GM12872 (cell line): ENCODE measurements at regions not wholly inside any gene's neighbourhood (a gene's known extent, or its start where the extent isn't known, plus 50 kb on each side); places are given as distances from the start of the nearest gene placed in this dataset.

ENCODE experiments used
- TF ChIP-seq, protein P1 (sequence below): IDR thresholded peaks from 3 replicates; pipeline ENCODE4 v1.5.1; 2011; ENCODE audit warnings: low read depth, mild to moderate bottlenecking, low read length, moderate library complexity; ENCODE audit not compliant: insufficient read depth

DNA sequence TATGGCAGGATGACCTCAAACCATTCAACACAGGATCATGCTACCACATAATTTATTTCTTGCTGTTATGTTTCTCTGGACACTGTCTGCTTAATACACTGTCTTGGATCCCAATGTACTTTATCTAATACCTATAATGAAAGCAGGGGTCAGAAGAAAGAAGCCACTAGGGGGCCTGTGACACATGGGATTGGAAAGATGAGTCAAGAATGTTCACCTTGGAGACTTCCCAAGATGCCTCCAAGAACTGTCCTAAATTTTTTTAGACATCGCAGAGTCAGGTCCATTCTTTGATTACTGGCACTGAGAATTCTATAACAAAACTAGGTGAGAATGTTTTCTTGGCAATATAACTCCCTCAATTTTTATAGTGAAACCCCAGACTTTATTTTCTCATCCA is 305.8 kb upstream of the SMARCA2 start:
- TF ChIP-seq, protein P1, sequence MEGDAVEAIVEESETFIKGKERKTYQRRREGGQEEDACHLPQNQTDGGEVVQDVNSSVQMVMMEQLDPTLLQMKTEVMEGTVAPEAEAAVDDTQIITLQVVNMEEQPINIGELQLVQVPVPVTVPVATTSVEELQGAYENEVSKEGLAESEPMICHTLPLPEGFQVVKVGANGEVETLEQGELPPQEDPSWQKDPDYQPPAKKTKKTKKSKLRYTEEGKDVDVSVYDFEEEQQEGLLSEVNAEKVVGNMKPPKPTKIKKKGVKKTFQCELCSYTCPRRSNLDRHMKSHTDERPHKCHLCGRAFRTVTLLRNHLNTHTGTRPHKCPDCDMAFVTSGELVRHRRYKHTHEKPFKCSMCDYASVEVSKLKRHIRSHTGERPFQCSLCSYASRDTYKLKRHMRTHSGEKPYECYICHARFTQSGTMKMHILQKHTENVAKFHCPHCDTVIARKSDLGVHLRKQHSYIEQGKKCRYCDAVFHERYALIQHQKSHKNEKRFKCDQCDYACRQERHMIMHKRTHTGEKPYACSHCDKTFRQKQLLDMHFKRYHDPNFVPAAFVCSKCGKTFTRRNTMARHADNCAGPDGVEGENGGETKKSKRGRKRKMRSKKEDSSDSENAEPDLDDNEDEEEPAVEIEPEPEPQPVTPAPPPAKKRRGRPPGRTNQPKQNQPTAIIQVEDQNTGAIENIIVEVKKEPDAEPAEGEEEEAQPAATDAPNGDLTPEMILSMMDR: peak; percentile 67

DNA sequence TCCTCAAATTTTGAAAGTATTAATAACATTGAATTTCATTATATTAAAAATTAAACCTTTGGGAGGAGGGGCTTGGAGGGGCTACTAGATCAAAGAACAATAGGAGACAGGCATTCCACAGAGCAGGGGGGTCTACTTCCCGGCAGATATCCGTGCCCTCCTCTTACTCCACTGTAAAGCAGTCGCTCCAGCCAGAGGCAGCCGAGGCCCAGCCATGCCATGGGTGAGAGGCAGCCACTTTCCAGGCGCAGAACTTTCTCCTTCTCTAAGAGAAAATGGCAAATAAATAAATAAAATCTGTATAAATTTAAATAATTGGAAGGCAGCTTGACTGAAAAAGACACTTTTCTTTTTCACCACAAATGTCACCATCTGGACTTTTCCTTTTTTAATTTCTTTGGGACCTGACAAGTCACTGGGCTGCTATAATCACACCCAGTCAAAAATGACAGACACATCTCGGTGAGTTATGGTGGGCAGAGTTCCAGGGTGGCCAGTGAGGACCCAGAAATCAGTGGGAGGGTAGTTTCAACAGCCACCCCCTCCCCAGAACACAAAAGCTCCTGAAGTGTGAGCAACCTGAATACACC is 302.2 kb upstream of the SMARCA2 start:
- TF ChIP-seq, protein P1: no peak

DNA sequence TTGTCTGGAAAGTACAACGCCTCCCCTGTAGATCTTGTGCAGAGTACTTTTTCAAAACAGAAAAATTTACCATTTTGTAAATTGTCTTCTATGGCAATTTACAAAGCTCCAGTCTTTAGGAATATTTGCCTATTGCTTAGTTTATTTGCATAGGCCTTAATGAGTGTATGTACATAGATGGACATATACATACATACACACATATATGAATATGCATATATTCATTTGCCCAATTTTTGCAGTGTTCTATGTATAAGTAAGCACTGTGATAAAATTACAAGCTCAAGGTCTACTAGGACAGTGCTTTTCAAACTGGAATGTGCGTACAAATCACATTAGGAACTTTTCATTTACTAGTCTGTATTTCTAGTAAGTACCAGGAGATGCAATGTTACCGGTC is 301.3 kb upstream of the SMARCA2 start:
- TF ChIP-seq, protein P1: no peak

DNA sequence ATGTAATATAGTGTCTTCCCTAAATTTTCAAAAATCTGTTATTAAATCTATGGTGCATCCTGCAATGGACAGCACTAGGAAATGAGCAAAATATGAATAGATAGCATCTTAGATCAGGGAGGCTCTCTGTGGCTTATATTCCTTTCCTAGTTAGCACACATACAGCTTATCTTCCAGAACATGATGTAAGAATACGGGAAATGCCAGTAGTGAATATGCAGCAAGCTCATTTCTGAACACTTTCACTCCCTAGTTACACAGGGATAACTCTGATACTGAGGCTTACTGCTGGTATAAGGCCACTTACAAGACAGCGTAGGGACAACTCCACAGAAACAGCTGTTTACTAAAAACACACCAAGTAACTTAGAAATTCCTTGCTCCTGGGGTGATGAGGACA is 297.3 kb upstream of the SMARCA2 start:
- TF ChIP-seq, protein P1: no peak

DNA sequence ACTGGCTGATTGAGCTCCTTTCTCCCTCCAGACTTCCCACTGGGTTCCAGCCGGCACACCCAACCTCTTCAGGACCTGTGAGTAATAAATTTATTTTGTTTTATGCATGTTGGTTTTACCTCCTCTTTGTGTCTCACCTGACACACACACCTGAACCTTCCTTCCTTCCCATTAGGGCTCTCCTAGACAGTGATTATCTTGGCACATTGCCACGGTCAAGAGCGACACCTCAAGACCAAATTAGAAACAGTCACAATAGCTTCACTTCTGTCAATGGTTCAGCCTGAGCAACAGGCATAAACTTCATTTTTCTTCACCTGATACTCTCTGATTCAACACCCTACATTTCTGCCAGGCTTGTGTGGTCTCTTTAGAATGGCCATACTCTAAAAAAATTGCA is 296.3 kb upstream of the SMARCA2 start:
- TF ChIP-seq, protein P1: no peak

DNA sequence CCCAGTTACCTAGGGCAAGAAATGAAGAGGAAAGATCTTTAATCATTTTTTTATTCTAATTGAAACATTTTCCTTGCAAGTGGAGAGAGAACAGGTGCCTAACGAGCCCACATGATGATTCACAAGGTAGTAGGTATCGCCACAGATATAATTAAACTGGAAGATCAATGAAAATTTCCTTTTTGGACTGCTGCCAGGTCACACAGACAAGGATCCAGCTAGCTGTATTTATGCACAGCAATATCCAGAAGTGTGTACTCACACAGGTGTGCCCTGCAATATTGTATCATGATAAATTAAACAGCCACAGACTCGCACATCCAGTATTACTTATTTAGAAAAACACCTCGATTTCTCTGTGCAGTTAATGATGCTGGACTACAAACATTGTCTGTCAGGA is 294.0 kb upstream of the SMARCA2 start:
- TF ChIP-seq, protein P1: no peak

DNA sequence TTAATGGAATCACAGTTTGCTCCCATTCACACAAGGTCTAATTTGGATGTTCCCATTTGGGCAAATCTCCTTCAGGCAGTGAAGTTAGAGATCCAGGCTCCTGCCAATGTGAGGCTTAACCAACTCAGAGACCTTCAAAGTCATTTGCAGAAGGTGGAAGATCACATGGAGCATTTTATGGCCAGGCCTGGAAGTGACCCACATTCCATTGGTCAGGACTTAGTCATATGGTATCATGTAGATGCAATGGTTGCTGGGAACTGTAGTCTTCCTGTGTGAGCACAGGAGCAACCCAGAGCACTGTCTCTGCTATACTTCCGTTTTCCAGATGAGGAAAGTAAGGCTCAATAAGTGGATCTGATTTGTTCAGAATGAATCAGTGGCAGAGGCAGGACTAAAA is 292.7 kb upstream of the SMARCA2 start:
- TF ChIP-seq, protein P1: no peak
